HepG2 (cell line): ENCODE measurements at regions not wholly inside any gene's neighbourhood (a gene's known extent, or its start where the extent isn't known, plus 50 kb on each side); places are given as distances from the start of the nearest gene placed in this dataset.

ENCODE experiments used
- ATAC-seq: fragments of 200-7000 bp; cut with Tn5 transposase; 3 replicates; pipeline ENCODE4 v1.9.1; 2020; ENCODE audit warnings: mild to moderate bottlenecking, moderate library complexity
- BruUV-seq: library from RNA; stranded (reverse); fragments of 400-500 nt; replicated peaks from 2 replicates; lab custom pipeline; 2021; lab: Mats Ljungman, UMichigan
- CTCF ChIA-PET: fragments of 300-600 bp; formaldehyde crosslinking; extraction: SDS; loops from one replicate; lab custom pipeline; 2021; ENCODE audit warnings: low total read pairs, inconsistent platforms, low intra/inter-chr PET ratio; lab: Yijun Ruan, JAX
- POLR2A ChIA-PET: fragments of 350-600 bp; sonication (Branson Sonifier 250); formaldehyde crosslinking; loops from one replicate; lab custom pipeline; 2020; ENCODE audit warnings: antibody characterized with exemption, inconsistent platforms; lab: Yijun Ruan, JAX
- DNase-seq: peaks from one replicate; pipeline ENCODE4 v3.0.0-alpha.2; 2015; ENCODE audit warnings: low spot score
- FAIRE-seq: peaks from 3 replicates; lab custom pipeline; 2011; peaks lifted over from hg19 to GRCh38; lab: Jason Lieb, UNC
- H2AFZ ChIP-seq: one replicate; pipeline ENCODE4 v1.6.1; 2011; ENCODE audit warnings: low read length, inconsistent platforms
- H3K27ac ChIP-seq: fragments of 300-600 bp; 3 replicates; pipeline ENCODE4 v1.8.0; 2011; ENCODE audit warnings: mixed run types, mild to moderate bottlenecking, mixed read lengths, low read length, inconsistent platforms; ENCODE audit not compliant: insufficient read depth; ENCODE audit errors: extremely low read length
- H3K27me3 ChIP-seq, 2 experiments: fragments of 200-600 bp in 1 of 2; 2 replicates in 1 of 2; 3 replicates in 1 of 2; pipeline versions ENCODE4 v1.6.0 to v1.8.0; 2011; ENCODE audit warnings: low read length in 2 of 2, mild to moderate bottlenecking in 2 of 2, moderate library complexity in 2 of 2, inconsistent platforms in 1 of 2; ENCODE audit not compliant: insufficient read depth in 2 of 2, control insufficient read depth in 1 of 2
- H3K36me3 ChIP-seq, 2 experiments: fragments of 200-600 bp in 1 of 2; replicated peaks in 1 of 2; 2 replicates in 1 of 2; 3 replicates in 1 of 2; pipeline versions ENCODE4 v1.5.1 to v1.8.0; 2011; ENCODE audit warnings: low read length in 2 of 2, inconsistent platforms in 1 of 2; ENCODE audit not compliant: insufficient read depth in 2 of 2, control insufficient read depth in 1 of 2
- H3K4me1 ChIP-seq: 2 replicates; pipeline ENCODE4 v1.5.1; 2012; ENCODE audit warnings: low read length, inconsistent platforms; ENCODE audit not compliant: insufficient read depth
- H3K4me2 ChIP-seq: 2 replicates; pipeline ENCODE4 v1.6.0; 2011; ENCODE audit warnings: low read depth, low read length, inconsistent platforms
- H3K4me3 ChIP-seq, 3 experiments: fragments of 200-600 bp in 1 of 3; sonication (generic), shearing (Covaris generic) in 1 of 3; replicated peaks in 1 of 3; 2 replicates each; pipeline ENCODE4 v1.5.1; 2011 to 2016; ENCODE audit warnings: low read length in 3 of 3, inconsistent platforms in 2 of 3, low read depth in 2 of 3, mild to moderate bottlenecking in 2 of 3, control low read depth in 1 of 3, mixed read lengths in 1 of 3; ENCODE audit not compliant: insufficient read depth in 1 of 3
- H3K79me2 ChIP-seq: one replicate; pipeline ENCODE4 v1.6.1; 2011; ENCODE audit warnings: low read length, inconsistent platforms; ENCODE audit not compliant: insufficient read depth
- H3K9ac ChIP-seq: 2 replicates; pipeline ENCODE4 v1.6.0; 2011; ENCODE audit warnings: mild to moderate bottlenecking, low read depth, low read length, inconsistent platforms; ENCODE audit not compliant: insufficient read depth
- H3K9me3 ChIP-seq: 2 replicates; pipeline ENCODE4 v1.5.1; 2012; ENCODE audit warnings: mild to moderate bottlenecking, low read length
- H4K20me1 ChIP-seq: 2 replicates; pipeline ENCODE4 v1.6.0; 2011; ENCODE audit warnings: inconsistent platforms, mild to moderate bottlenecking, low read length, moderate library complexity; ENCODE audit not compliant: insufficient read depth
- ESRRA ChIP-seq: sonication (generic); formaldehyde crosslinking; IDR thresholded peaks from 2 replicates; pipeline ENCODE4 v1.5.1; 2020; ENCODE audit warnings: mild to moderate bottlenecking, low read depth, missing genetic modification reagents
- FOXA1 ChIP-seq, 2 experiments: fragments of 450-650 bp in 1 of 2; sonication (generic) in 1 of 2; formaldehyde crosslinking in 1 of 2; IDR thresholded peaks; 2 replicates each; pipeline versions ENCODE4 v1.4.0 to v1.6.1; 2016 to 2020; ENCODE audit warnings: missing genetic modification reagents in 1 of 2
- HOXA5 ChIP-seq: sonication (generic); formaldehyde crosslinking; IDR thresholded peaks from 2 replicates; pipeline ENCODE4 v1.4.0; 2020; ENCODE audit warnings: missing genetic modification reagents
- SKI ChIP-seq: fragments of 450-650 bp; IDR thresholded peaks from one replicate; pipeline ENCODE4 v1.6.1; 2018; ENCODE audit warnings: mild to moderate bottlenecking; ENCODE audit not compliant: partially characterized antibody
- TCF7L2 ChIP-seq: IDR thresholded peaks from 2 replicates; pipeline ENCODE4 v1.6.1; 2011; ENCODE audit warnings: mild to moderate bottlenecking, low read depth, low read length, moderate library complexity
- ZBTB3 ChIP-seq: sonication (generic); formaldehyde crosslinking; IDR thresholded peaks from 2 replicates; pipeline ENCODE4 v1.4.0; 2020; ENCODE audit warnings: low read depth, mild to moderate bottlenecking, moderate library complexity, missing genetic modification reagents, borderline replicate concordance
- ZBTB42 ChIP-seq: sonication (generic); formaldehyde crosslinking; IDR thresholded peaks from 2 replicates; pipeline ENCODE4 v1.5.0; 2020; ENCODE audit warnings: mild to moderate bottlenecking, missing genetic modification reagents
- ZNF510 ChIP-seq: sonication (generic); formaldehyde crosslinking; IDR thresholded peaks from 2 replicates; pipeline ENCODE4 v1.4.0; 2020; ENCODE audit warnings: low read depth, mild to moderate bottlenecking, missing genetic modification reagents
- WGBS: methylation state at CpG from one replicate; pipeline ENCODE4 v1.1.6; 2017; ENCODE audit warnings: low lambda C conversion rate; 5-methylcytosine and 5-hydroxymethylcytosine counted together
- in situ Hi-C: cut with HindIII; loops from 2 replicates; pipeline ENCODE4 v1.10.0; 2017; ENCODE audit warnings: low pct_unique_long_range_greater_than_20kb; ENCODE audit not compliant: extremely low pct_ligation_motif_present
- intact Hi-C: fragments of 100-400 bp; cut with micrococcal nuclease; formaldehyde crosslinking; loops from one replicate; pipeline ENCODE4 v1.10.0; 2022; ENCODE audit not compliant: unreplicated experiment
- TF ChIP-seq, protein P1 (sequence below): sonication (generic); formaldehyde crosslinking; IDR thresholded peaks from 2 replicates; pipeline ENCODE4 v1.8.0; 2022; ENCODE audit warnings: mild to moderate bottlenecking, missing genetic modification reagents, moderate library complexity

DNA sequence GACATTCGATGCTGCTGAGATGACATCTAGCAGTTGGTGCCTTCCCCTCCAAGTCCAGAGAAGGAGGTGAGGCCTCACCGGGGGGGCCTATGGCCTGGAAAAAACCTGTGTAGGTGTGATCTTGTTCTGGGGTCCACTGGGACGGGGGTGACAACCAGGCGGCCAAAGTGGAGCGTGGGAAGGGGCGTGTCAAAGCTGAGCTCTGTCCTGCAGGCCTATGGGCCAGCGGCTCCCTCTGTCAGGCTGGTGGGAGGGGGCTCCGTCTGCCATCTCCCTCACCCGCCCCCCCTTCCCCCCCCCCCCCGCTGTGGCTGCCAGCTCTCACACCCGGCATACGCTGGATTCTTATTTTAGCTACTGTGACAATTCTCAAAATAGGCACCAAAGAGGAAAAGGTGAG lies 56.7 kb upstream of the UQCRFS1 start:
- no peak for ATAC-seq
- Histone ChIP-seq H3K4me3 (no peak overlapping the region), H3K27me3 (peaks cover 0 to 5% of the 10 kb centered on the region in 2 experiments; a peak in 1 of 5 replicates), H3K36me3 (no peaks in the 10 kb centered on the region), H3K79me2 (no peaks in the 10 kb centered on the region), H3K4me1 (no peaks in the 10 kb centered on the region), H3K4me2 (no peak overlapping the region), H3K9ac (no peak overlapping the region), H4K20me1 (no peaks in the 10 kb centered on the region), H3K9me3 (no peaks in the 10 kb centered on the region), H3K27ac (no peak overlapping the region), H2AFZ (no peak overlapping the region)
- WGBS = 31% methylated on average over 6 of the region's 12 CpGs
- POLR2A ChIA-PET = no interaction called here
- intact Hi-C loops (no loop called here), in situ Hi-C loops (loop anchor here (10.0 kb wide), 1 partner anchor 535 kb away; no protein-coding TSS in a partner anchor)
- no peak for TF ChIP-seq FOXA1 (IDR thresholded peaks at IDR 0.05)
- no peak for TF ChIP-seq FOXA1 (CRISPR knock-in tag; IDR thresholded peaks at IDR 0.05)
- no peak for TF ChIP-seq ZNF510
- TF ChIP-seq, protein P1, sequence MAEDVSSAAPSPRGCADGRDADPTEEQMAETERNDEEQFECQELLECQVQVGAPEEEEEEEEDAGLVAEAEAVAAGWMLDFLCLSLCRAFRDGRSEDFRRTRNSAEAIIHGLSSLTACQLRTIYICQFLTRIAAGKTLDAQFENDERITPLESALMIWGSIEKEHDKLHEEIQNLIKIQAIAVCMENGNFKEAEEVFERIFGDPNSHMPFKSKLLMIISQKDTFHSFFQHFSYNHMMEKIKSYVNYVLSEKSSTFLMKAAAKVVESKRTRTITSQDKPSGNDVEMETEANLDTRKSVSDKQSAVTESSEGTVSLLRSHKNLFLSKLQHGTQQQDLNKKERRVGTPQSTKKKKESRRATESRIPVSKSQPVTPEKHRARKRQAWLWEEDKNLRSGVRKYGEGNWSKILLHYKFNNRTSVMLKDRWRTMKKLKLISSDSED (CRISPR knock-in tag) = no peak
- no peak for TF ChIP-seq TCF7L2
- no peak for TF ChIP-seq ESRRA (CRISPR knock-in tag)
- TF ChIP-seq ZBTB3 = no peak
- no peak for TF ChIP-seq ZBTB42
- no peak for TF ChIP-seq SKI
- CTCF ChIA-PET = no interaction called here
- no TSS peak for BruUV-seq
- no peak for FAIRE-seq
- no peak for DNase-seq

DNA sequence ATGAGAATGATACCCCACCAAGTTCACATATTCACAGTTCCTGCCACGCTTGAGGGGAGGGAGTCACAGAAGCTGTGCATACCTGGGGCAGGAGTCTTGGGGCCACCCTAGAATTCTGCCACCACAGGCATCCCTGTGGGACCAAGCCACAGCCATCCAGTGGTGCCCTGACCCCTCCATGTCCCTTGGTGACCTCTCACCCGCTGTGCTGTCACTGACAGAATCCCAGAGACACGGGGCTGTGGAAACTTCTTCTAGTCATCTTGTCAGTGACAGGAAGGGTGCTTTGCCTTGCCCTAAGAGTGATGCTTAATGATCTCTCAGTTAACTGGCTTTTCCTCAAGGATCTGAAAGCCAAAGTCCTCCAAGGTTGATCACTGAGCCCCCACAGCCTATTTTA lies 58.4 kb upstream of the UQCRFS1 start:
- Histone ChIP-seq H3K9me3 (no peaks in the 10 kb centered on the region), H3K9ac (no peak overlapping the region), H3K4me1 (no peaks in the 10 kb centered on the region), H3K27me3 (peaks cover 0 to 5% of the 10 kb centered on the region in 2 experiments; a peak in 1 of 5 replicates), H3K27ac (no peak overlapping the region), H3K79me2 (no peaks in the 10 kb centered on the region), H3K36me3 (no peaks in the 10 kb centered on the region), H3K4me3 (no peak overlapping the region), H2AFZ (no peak overlapping the region), H4K20me1 (no peaks in the 10 kb centered on the region), H3K4me2 (no peak overlapping the region)
- DNase-seq (no peak), FAIRE-seq (no peak), ATAC-seq (no peak)
- 0% methylated on average over 1 of the region's 3 CpGs for WGBS
- POLR2A ChIA-PET = no interaction called here
- BruUV-seq = no TSS peak
- TF ChIP-seq HOXA5 = no peak
- intact Hi-C loops (no loop called here), in situ Hi-C loops (no loop called here)
- CTCF ChIA-PET = no interaction called here
